B cell (primary cell): ENCODE measurements at regions not wholly inside any gene's neighbourhood (a gene's known extent, or its start where the extent isn't known, plus 50 kb on each side); places are given as distances from the start of the nearest gene placed in this dataset.

ENCODE experiments used
- ATAC-seq: fragments of 200-7000 bp; cut with Tn5 transposase; one replicate; pipeline ENCODE4 v1.10.0; 2021; ENCODE audit warnings: low read depth, mild to moderate bottlenecking, moderate number of reproducible peaks, moderate library complexity
- CTCF ChIA-PET: fragments of 350-600 bp; sonication (Branson Sonifier 250); formaldehyde crosslinking; loops from one replicate; lab custom pipeline; 2021; ENCODE audit warnings: antibody characterized with exemption, inconsistent platforms; lab: Charles Lee
- POLR2A ChIA-PET: fragments of 350-600 bp; sonication (Branson Sonifier 250); formaldehyde crosslinking; loops from one replicate; lab custom pipeline; 2021; ENCODE audit warnings: antibody characterized with exemption; lab: Charles Lee
- DNase-seq: peaks from one replicate; pipeline ENCODE4 v3.0.0; 2013
- H2AFZ ChIP-seq: 2 replicates; pipeline ENCODE4 v1.6.1; 2012; ENCODE audit warnings: mild to moderate bottlenecking, low read depth, low read length; ENCODE audit not compliant: insufficient read depth, poor library complexity, severe bottlenecking
- H3K27ac ChIP-seq, 2 donors: 1 replicate in 1 of 2; 2 replicates in 1 of 2; pipeline ENCODE4 v1.5.1; 2012 to 2013; ENCODE audit warnings: low read length in 2 of 2, mild to moderate bottlenecking in 2 of 2, moderate library complexity in 1 of 2
- H3K27me3 ChIP-seq, 4 experiments: fragments of 200-600 bp in 1 of 4; sonication (generic) in 1 of 4; replicated peaks in 1 of 4; 1 replicate in 2 of 4; 2 replicates in 2 of 4; pipeline versions ENCODE4 v1.6.1 to v1.7.0; 2013 to 2016; ENCODE audit warnings: low read length in 3 of 4, mild to moderate bottlenecking in 2 of 4, mixed read lengths in 1 of 4, moderate library complexity in 1 of 4; ENCODE audit not compliant: insufficient read depth in 4 of 4, control insufficient read depth in 3 of 4; ENCODE audit errors: control extremely low read depth in 1 of 4
- H3K36me3 ChIP-seq, 2 experiments: replicated peaks in 1 of 2; 1 replicate in 1 of 2; 2 replicates in 1 of 2; pipeline versions ENCODE4 v1.6.1 to v1.7.1; 2013; ENCODE audit warnings: low read length in 1 of 2; ENCODE audit not compliant: insufficient read depth in 2 of 2, control insufficient read depth in 1 of 2; ENCODE audit errors: control extremely low read depth in 1 of 2, extremely low read depth in 1 of 2
- H3K4me1 ChIP-seq, 2 donors: fragments of 200-600 bp in 1 of 2; sonication (generic) in 1 of 2; 1 replicate in 1 of 2; 2 replicates in 1 of 2; pipeline versions ENCODE4 v1.5.1 to v1.6.1; 2013 to 2017; ENCODE audit warnings: low read length in 2 of 2; ENCODE audit not compliant: control insufficient read depth in 2 of 2, insufficient read depth in 2 of 2
- H3K4me2 ChIP-seq: replicated peaks from 2 replicates; pipeline ENCODE3; 2012; ENCODE audit warnings: mild to moderate bottlenecking, low read depth, low read length; ENCODE audit not compliant: poor library complexity, severe bottlenecking
- H3K4me3 ChIP-seq, 5 experiments: fragments of 200-600 bp in 1 of 5; sonication (generic) in 1 of 5; 1 replicate in 3 of 5; 2 replicates in 2 of 5; pipeline versions ENCODE4 v1.5.1 to v1.7.0; 2011 to 2016; ENCODE audit warnings: low read length in 4 of 5, mild to moderate bottlenecking in 4 of 5, low read depth in 2 of 5, control low read depth in 1 of 5, moderate library complexity in 1 of 5; ENCODE audit not compliant: insufficient read depth in 1 of 5; ENCODE audit errors: control extremely low read depth in 1 of 5, extremely low read depth in 1 of 5
- H3K79me2 ChIP-seq: fragments of 200-600 bp; sonication (generic); one replicate; pipeline ENCODE4 v1.6.0; 2016; ENCODE audit warnings: low read length; ENCODE audit not compliant: control insufficient read depth, insufficient read depth
- H3K9ac ChIP-seq: fragments of 200-600 bp; sonication (generic); 2 replicates; pipeline ENCODE4 v1.6.1; 2017; ENCODE audit warnings: mild to moderate bottlenecking, low read length, moderate library complexity
- H3K9me3 ChIP-seq, 3 donors: one replicate each; pipeline versions ENCODE4 v1.6.1 to v1.7.1; 2013; ENCODE audit warnings: low read length in 2 of 3; ENCODE audit not compliant: control insufficient read depth in 2 of 3, insufficient read depth in 1 of 3; ENCODE audit errors: control extremely low read depth in 1 of 3
- H4K20me1 ChIP-seq: 2 replicates; pipeline ENCODE4 v1.6.0; 2012; ENCODE audit warnings: mild to moderate bottlenecking, low read length; ENCODE audit not compliant: insufficient read depth, control insufficient read depth, poor library complexity, severe bottlenecking
- H3K27ac Mint-ChIP-seq: one replicate; pipeline ENCODE4 v1.8.0; 2021; ENCODE audit warnings: mixed read lengths
- H3K27me3 Mint-ChIP-seq: one replicate; pipeline ENCODE4 v1.8.0; 2021; ENCODE audit warnings: mixed read lengths
- H3K4me1 Mint-ChIP-seq: one replicate; pipeline ENCODE4 v1.8.0; 2021; ENCODE audit warnings: mixed read lengths
- H3K4me3 Mint-ChIP-seq: one replicate; pipeline ENCODE4 v1.8.0; 2021; ENCODE audit warnings: mixed read lengths
- H3K9me3 Mint-ChIP-seq: one replicate; pipeline ENCODE4 v1.8.0; 2022; ENCODE audit warnings: mixed read lengths; ENCODE audit not compliant: insufficient read depth
- EZH2 ChIP-seq: IDR thresholded peaks from 2 replicates; pipeline ENCODE4 v1.6.1; 2012; ENCODE audit warnings: borderline replicate concordance, low read depth, mild to moderate bottlenecking, moderate library complexity, low read length; ENCODE audit not compliant: insufficient read depth, poor library complexity, severe bottlenecking
- WGBS: methylation state at CpG from one replicate; pipeline ENCODE4 v1.1.5; 2013; ENCODE audit warnings: missing lambda C conversion rate; ENCODE audit not compliant: insufficient coverage; 5-methylcytosine and 5-hydroxymethylcytosine counted together
- intact Hi-C: fragments of 100-400 bp; cut with micrococcal nuclease; formaldehyde crosslinking; loops from one replicate; pipeline ENCODE4 v1.10.0; 2022
- TF ChIP-seq, protein P1 (sequence below): fragments of 200-600 bp; IDR thresholded peaks from one replicate; pipeline ENCODE4 v1.8.0; 2022; ENCODE audit warnings: antibody characterized with exemption, mild to moderate bottlenecking

DNA sequence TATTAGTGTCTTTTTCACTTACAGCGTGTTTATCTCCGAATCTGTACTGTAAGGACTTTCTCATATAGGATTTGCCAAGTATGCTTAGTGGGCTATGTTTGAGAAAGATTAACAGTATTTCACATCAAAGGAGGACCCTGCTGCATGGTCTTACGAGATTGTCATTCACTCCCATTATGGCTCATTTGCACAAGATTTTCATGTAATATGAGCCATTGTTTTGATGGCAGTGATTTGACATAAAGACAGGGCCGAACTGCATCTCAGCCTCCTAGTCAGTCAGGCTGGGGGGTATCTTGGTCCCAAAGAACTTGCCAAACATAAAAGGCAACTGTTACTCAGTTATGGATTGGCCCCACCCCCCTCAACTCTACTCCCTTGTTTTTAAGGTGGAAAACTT lies 205.9 kb downstream of the ZIC1 start:
- Histone ChIP-seq H3K4me3 (no peak overlapping the region), H3K4me2 (no peak overlapping the region), H3K36me3 (no peaks in the 10 kb centered on the region), H3K27ac (no peak overlapping the region), H3K9me3 (no peaks in the 10 kb centered on the region), H3K9ac (no peak overlapping the region), H3K27me3 (no peaks in the 10 kb centered on the region), H4K20me1 (no peaks in the 10 kb centered on the region), H2AFZ (no peak overlapping the region), H3K79me2 (no peaks in the 10 kb centered on the region), H3K4me1 (no peaks in the 10 kb centered on the region)
- CTCF ChIA-PET, result no interaction called here
- no peak overlapping the region for H3K4me3 Mint-ChIP-seq
- no peak for DNase-seq
- H3K27me3 Mint-ChIP-seq, result no peaks in the 10 kb centered on the region
- POLR2A ChIA-PET, result no interaction called here
- no peak overlapping the region for H3K27ac Mint-ChIP-seq
- TF ChIP-seq, protein P1, sequence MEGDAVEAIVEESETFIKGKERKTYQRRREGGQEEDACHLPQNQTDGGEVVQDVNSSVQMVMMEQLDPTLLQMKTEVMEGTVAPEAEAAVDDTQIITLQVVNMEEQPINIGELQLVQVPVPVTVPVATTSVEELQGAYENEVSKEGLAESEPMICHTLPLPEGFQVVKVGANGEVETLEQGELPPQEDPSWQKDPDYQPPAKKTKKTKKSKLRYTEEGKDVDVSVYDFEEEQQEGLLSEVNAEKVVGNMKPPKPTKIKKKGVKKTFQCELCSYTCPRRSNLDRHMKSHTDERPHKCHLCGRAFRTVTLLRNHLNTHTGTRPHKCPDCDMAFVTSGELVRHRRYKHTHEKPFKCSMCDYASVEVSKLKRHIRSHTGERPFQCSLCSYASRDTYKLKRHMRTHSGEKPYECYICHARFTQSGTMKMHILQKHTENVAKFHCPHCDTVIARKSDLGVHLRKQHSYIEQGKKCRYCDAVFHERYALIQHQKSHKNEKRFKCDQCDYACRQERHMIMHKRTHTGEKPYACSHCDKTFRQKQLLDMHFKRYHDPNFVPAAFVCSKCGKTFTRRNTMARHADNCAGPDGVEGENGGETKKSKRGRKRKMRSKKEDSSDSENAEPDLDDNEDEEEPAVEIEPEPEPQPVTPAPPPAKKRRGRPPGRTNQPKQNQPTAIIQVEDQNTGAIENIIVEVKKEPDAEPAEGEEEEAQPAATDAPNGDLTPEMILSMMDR, result no peak
- intact Hi-C loops, result no loop called here
- no CpG with 5 or more reads among the region's 4 CpGs for WGBS
- H3K9me3 Mint-ChIP-seq, result no peaks in the 10 kb centered on the region
- no peaks in the 10 kb centered on the region for H3K4me1 Mint-ChIP-seq
- ATAC-seq, result no peak

DNA sequence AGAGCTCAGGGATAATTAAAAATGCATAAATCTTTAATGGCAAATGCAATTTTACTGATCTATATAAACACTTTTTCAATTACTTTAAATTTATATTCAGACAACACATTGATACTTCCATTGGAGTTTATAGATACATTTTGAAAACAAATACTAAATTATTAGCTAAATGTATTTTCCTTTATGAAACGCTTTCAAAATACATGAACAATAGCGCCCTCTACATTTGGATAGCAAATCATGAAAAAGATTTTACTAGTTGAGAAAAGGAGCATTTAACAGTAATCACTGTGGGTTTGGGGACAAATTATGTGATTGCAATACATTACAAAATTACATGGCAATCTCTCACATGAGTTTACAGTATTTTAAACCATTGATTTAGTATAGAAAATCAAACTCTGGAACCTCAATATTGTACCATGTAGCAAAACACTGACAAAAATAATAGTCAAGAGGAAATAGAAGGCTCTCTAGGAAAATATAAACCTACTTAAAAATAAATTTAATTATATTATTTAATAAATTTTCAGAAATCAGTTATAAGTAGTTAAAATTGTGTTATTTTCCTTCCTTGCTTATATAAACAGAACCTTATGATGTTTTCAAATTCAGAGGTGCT lies 207.9 kb downstream of the ZIC1 start:
- Histone ChIP-seq H3K4me1 (no peaks in the 10 kb centered on the region), H3K9me3 (no peaks in the 10 kb centered on the region), H2AFZ (no peak overlapping the region), H3K27ac (no peak overlapping the region), H3K9ac (no peak overlapping the region), H3K4me2 (no peak overlapping the region), H3K36me3 (no peaks in the 10 kb centered on the region), H3K79me2 (no peaks in the 10 kb centered on the region), H3K4me3 (no peak overlapping the region), H3K27me3 (no peaks in the 10 kb centered on the region), H4K20me1 (no peaks in the 10 kb centered on the region)
- Mint-ChIP-seq H3K27ac (no peak overlapping the region), H3K4me1 (no peaks in the 10 kb centered on the region), H3K27me3 (no peaks in the 10 kb centered on the region), H3K9me3 (no peaks in the 10 kb centered on the region), H3K4me3 (no peak overlapping the region)
- ATAC-seq, result no peak
- intact Hi-C loops, result no loop called here
- POLR2A ChIA-PET, result no interaction called here
- no peak for TF ChIP-seq EZH2
- TF ChIP-seq, protein P1, result no peak
- no CpG with 5 or more reads among the region's 2 CpGs for WGBS
- CTCF ChIA-PET, result no interaction called here
- no peak for DNase-seq
